OCI-LY3 (cell line): ENCODE measurements at regions not wholly inside any gene's neighbourhood (a gene's known extent, or its start where the extent isn't known, plus 50 kb on each side); places are given as distances from the start of the nearest gene placed in this dataset.

ENCODE experiments used
- H2AFZ ChIP-seq: fragments of 200-600, 300-600 bp; shearing (Covaris generic); 2 replicates; pipeline ENCODE4 v1.6.0; 2014; ENCODE audit warnings: antibody characterized with exemption, low read depth, low read length
- H3K27ac ChIP-seq: fragments of 200-600, 300-600 bp; sonication (generic); 2 replicates; pipeline ENCODE4 v1.5.1; 2014; ENCODE audit warnings: mild to moderate bottlenecking, low read length, moderate library complexity, mixed read lengths
- H3K27me3 ChIP-seq: fragments of 200-600, 300-600 bp; sonication (generic); 2 replicates; pipeline ENCODE4 v1.6.1; 2014; ENCODE audit warnings: low read depth, low read length, mixed read lengths
- H3K36me3 ChIP-seq: fragments of 200-600, 300-600 bp; sonication (generic); replicated peaks from 2 replicates; pipeline ENCODE3; 2014; ENCODE audit warnings: low read depth, low read length, mixed read lengths
- H3K4me1 ChIP-seq: fragments of 300-600, 200-600 bp; sonication (generic); 2 replicates; pipeline ENCODE4 v1.6.1; 2014; ENCODE audit warnings: low read length, mixed read lengths
- H3K4me2 ChIP-seq: fragments of 200-600, 300-600 bp; sonication (generic); 2 replicates; pipeline ENCODE4 v1.6.1; 2014; ENCODE audit warnings: low read length, mixed read lengths
- H3K4me3 ChIP-seq: fragments of 300-600, 200-600 bp; sonication (generic); 2 replicates; pipeline ENCODE4 v1.5.1; 2014; ENCODE audit warnings: antibody characterized with exemption, mild to moderate bottlenecking, low read length, moderate library complexity
- H3K79me2 ChIP-seq: fragments of 300-600, 200-600 bp; shearing (Covaris generic); 2 replicates; pipeline ENCODE4 v1.6.1; 2014; ENCODE audit warnings: mild to moderate bottlenecking, low read length, mixed read lengths
- H3K9ac ChIP-seq: fragments of 300-600, 200-600 bp; shearing (Covaris generic); 2 replicates; pipeline ENCODE4 v1.6.0; 2014; ENCODE audit warnings: mild to moderate bottlenecking, low read length, moderate library complexity
- H3K9me3 ChIP-seq: fragments of 200-600, 300-600 bp; shearing (Covaris generic); 2 replicates; pipeline ENCODE4 v1.6.1; 2014; ENCODE audit warnings: low read length, mixed read lengths; ENCODE audit not compliant: insufficient read depth
- H4K20me1 ChIP-seq: fragments of 200-600, 300-600 bp; sonication (generic); 2 replicates; pipeline ENCODE4 v1.6.1; 2016; ENCODE audit warnings: low read length, mixed read lengths; ENCODE audit not compliant: insufficient read depth
- EZH2phosphoT487 ChIP-seq: fragments of 200-600 bp; shearing (Covaris generic); IDR thresholded peaks from 2 replicates; pipeline ENCODE4 v1.6.1; 2018; ENCODE audit warnings: antibody characterized with exemption, mixed run types, low read depth
- TF ChIP-seq, protein P1 (sequence below): fragments of 200-600, 300-600 bp; sonication (generic); IDR thresholded peaks from 2 replicates; pipeline ENCODE4 v1.5.1; 2014; ENCODE audit warnings: antibody characterized with exemption, low read length, low read depth

DNA sequence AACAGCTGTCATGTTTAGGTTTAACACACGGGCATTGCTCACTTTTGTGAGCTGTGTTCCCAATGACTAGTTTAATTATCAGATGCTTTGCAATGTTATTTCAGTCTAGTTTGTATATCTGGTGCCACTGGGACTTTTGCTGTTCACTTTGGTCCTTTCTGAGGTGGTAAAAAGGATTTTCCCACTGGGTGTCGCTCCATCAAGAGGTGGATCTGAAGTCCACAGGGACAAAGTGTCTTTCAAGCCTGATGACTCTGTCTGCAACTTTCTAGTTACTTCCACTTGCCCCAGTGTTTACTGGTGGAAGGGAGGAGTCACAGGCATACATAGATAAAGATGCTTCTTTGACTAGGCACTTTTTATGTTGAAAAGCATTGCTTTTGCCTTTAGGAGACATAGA lies 242.2 kb downstream of the HGF start:
- Histone ChIP-seq H3K79me2 (no peaks in the 10 kb centered on the region), H3K27me3 (no peaks in the 10 kb centered on the region), H4K20me1 (no peaks in the 10 kb centered on the region), H3K9me3 (no peaks in the 10 kb centered on the region), H3K4me2 (no peak overlapping the region), H3K36me3 (no peaks in the 10 kb centered on the region), H3K9ac (no peak overlapping the region), H3K4me3 (no peak overlapping the region), H3K4me1 (no peaks in the 10 kb centered on the region), H3K27ac (no peak overlapping the region), H2AFZ (no peak overlapping the region)
- TF ChIP-seq, protein P1, sequence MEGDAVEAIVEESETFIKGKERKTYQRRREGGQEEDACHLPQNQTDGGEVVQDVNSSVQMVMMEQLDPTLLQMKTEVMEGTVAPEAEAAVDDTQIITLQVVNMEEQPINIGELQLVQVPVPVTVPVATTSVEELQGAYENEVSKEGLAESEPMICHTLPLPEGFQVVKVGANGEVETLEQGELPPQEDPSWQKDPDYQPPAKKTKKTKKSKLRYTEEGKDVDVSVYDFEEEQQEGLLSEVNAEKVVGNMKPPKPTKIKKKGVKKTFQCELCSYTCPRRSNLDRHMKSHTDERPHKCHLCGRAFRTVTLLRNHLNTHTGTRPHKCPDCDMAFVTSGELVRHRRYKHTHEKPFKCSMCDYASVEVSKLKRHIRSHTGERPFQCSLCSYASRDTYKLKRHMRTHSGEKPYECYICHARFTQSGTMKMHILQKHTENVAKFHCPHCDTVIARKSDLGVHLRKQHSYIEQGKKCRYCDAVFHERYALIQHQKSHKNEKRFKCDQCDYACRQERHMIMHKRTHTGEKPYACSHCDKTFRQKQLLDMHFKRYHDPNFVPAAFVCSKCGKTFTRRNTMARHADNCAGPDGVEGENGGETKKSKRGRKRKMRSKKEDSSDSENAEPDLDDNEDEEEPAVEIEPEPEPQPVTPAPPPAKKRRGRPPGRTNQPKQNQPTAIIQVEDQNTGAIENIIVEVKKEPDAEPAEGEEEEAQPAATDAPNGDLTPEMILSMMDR: peak; percentile 36
- TF ChIP-seq EZH2phosphoT487: no peak

DNA sequence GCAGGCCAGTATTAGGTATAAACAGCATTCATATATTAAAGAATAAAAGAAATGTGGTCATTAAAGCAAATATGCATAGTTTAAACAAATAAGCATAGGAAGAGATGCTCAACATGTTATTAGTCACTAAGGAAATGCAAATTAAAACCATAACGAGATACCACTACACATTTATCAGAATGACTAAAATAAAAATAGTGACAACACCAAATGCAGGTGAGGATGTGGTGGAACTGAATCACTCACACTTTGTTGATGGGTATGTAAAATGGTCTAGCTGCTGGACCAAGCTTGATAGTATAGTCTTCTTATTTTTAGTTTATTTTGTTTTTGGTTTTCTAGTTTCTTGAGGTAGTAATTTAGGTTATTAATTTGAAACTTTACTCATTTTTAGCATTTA lies 242.9 kb downstream of the HGF start:
- no peak for TF ChIP-seq EZH2phosphoT487
- no peaks in the 10 kb centered on the region for H3K36me3 ChIP-seq
- no peaks in the 10 kb centered on the region for H3K27me3 ChIP-seq
- no peaks in the 10 kb centered on the region for H3K4me1 ChIP-seq
- no peaks in the 10 kb centered on the region for H4K20me1 ChIP-seq
- no peak overlapping the region for H3K9ac ChIP-seq
- H3K9me3 ChIP-seq: no peaks in the 10 kb centered on the region
- H3K4me3 ChIP-seq: no peak overlapping the region
- no peak overlapping the region for H3K4me2 ChIP-seq
- H2AFZ ChIP-seq: no peak overlapping the region
- H3K27ac ChIP-seq: no peak overlapping the region
- no peaks in the 10 kb centered on the region for H3K79me2 ChIP-seq

DNA sequence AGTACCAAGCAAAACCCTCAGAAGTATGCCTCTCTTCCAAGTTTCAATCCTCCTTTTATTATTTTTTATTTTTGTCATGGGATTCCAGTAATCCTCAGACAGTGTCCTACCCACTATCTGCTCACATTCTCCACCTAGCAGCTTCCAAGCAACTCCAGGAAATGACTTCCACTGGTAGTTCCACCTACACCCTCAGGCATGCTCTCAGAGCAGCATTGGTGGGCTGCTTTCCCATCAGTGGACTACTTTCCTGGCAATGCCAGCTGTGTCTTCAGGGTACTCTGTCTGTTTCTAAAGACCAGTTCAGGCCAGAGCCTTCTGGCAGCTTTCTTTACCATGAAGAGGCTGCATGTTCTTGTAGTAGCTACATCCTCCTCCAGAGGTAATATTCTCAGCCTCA lies 244.0 kb downstream of the HGF start:
- Histone ChIP-seq H2AFZ (no peak overlapping the region), H3K4me3 (no peak overlapping the region), H3K79me2 (no peaks in the 10 kb centered on the region), H3K4me1 (no peaks in the 10 kb centered on the region), H3K9me3 (no peaks in the 10 kb centered on the region), H3K27ac (no peak overlapping the region), H3K36me3 (no peaks in the 10 kb centered on the region), H3K27me3 (no peaks in the 10 kb centered on the region), H3K4me2 (no peak overlapping the region), H3K9ac (no peak overlapping the region), H4K20me1 (no peaks in the 10 kb centered on the region)
- TF ChIP-seq, protein P1: no peak
- no peak for TF ChIP-seq EZH2phosphoT487

DNA sequence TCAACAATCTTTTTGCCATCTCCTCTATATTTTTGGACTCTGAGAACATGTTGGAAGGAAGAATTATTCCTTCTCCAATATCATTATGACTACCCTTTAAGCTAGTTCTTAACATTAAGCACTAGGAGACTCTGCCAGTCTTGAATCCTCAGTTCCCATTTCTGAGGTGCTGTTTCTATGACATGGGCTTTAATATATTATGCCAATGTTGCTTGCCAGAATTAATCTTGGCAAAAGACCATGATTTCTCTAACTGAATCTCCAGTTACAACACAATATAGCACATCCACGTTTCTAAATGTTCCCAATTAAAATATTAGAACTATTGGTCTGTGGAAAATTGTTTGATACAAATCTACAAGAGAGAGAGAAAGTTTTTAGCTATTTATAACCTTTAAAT lies 250.0 kb downstream of the HGF start:
- Histone ChIP-seq H3K27me3 (no peaks in the 10 kb centered on the region), H3K9ac (no peak overlapping the region), H3K4me3 (no peak overlapping the region), H3K79me2 (no peaks in the 10 kb centered on the region), H3K27ac (no peak overlapping the region), H4K20me1 (no peaks in the 10 kb centered on the region), H3K4me1 (no peaks in the 10 kb centered on the region), H3K9me3 (no peaks in the 10 kb centered on the region), H3K36me3 (no peaks in the 10 kb centered on the region), H2AFZ (no peak overlapping the region), H3K4me2 (no peak overlapping the region)
- TF ChIP-seq EZH2phosphoT487: no peak
- TF ChIP-seq, protein P1: no peak

DNA sequence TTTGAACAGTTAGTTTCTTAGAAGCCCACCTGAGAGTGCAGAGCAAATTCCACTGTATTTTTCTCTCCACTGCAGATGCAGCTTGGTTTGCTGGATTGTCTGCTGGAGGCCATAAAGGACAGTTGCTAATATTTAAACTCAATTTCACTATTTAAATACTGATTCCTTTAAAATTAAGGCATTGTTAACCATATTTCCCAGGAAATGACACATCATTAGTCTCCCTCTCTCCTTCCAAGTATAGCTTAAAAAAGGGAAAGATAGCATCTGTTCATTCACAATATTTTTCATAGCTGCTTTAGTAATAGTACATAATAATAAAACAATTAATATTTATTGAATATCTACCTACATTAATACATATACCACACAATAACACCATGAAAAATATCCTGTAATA lies 252.9 kb downstream of the HGF start:
- TF ChIP-seq, protein P1: no peak
- TF ChIP-seq EZH2phosphoT487: no peak
- no peak overlapping the region for H3K4me3 ChIP-seq
- no peak overlapping the region for H3K4me2 ChIP-seq
- no peaks in the 10 kb centered on the region for H3K9me3 ChIP-seq
- no peaks in the 10 kb centered on the region for H3K79me2 ChIP-seq
- no peaks in the 10 kb centered on the region for H4K20me1 ChIP-seq
- H3K27me3 ChIP-seq: no peaks in the 10 kb centered on the region
- peaks cover 4% of the 10 kb centered on the region; the same call in 1 of the 2 replicates for H3K4me1 ChIP-seq
- H3K36me3 ChIP-seq: no peaks in the 10 kb centered on the region
- no peak overlapping the region for H3K27ac ChIP-seq
- H3K9ac ChIP-seq: no peak overlapping the region
- no peak overlapping the region for H2AFZ ChIP-seq
